ENCODE measurements at regions not wholly inside any gene's neighbourhood (a gene's known extent, or its start where the extent isn't known, plus 50 kb on each side); places are given as distances from the start of the nearest gene placed in this dataset.

GRCh38 chr1:221939607-221940006, 197.7 kb upstream of the DUSP10 start:
- TF ChIP-seq ZNF274 (IDR thresholded peaks at IDR 0.05; ENCODE audit: low read depth, low read length), result no peak
- TF ChIP-seq YY1 (IDR thresholded peaks at IDR 0.05; ENCODE audit: insufficient read depth, insufficient read length), result no peak

All from NT2/D1 (cell line).